ENCODE measurements at regions not wholly inside any gene's neighbourhood (a gene's known extent, or its start where the extent isn't known, plus 50 kb on each side); places are given as distances from the start of the nearest gene placed in this dataset.
"Not testable (repeated sequence)": the region's sequence is repeated elsewhere in the genome, so short reads cannot be mapped to it uniquely, and the experiment has no call there.

DNA sequence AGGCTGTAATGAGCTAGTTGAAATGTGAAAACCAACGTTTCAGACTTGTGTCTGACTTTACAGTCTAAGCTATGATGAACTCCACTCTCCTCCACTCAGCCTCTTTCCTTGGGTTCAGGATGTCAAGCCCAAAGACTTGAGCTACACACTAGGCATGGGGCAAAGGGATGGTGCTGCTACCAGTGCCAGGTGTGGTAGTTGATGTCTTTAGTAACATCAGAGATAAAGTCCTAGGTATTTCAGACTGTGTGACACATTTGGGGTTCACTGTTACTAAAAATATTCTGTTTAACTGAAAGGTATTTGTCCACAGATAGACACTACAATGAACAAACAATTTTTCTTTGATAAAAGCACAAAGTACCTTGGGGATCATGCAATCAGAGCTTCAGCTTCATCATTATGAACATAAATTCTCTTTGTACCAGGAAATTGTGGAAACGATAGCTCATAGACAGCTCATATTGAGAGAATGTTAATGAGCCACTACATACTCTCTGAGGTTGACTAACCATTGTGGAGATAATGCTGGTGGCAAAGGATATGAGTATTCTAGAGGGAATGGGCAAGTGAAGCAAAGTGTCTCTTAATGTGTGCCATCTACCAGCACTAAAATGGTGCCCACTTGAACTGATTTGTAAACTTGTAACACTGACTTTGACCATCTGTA is 253.7 kb upstream of the THUMPD2 start:
- no peak for ATAC-seq (ENCODE audit: low read depth)
- intact Hi-C loops (cut with micrococcal nuclease) = no loop called here
- ChIA-PET POLR2A (no interaction called here), CTCF (no interaction called here)
- no peaks in the 10 kb centered on the region for H3K27me3 Mint-ChIP-seq
- no peaks in the 10 kb centered on the region for H3K36me3 Mint-ChIP-seq (ENCODE audit: low read depth)
- no peak for DNase-seq
- no peak overlapping the region for H3K27ac Mint-ChIP-seq
- TF ChIP-seq, protein P1, sequence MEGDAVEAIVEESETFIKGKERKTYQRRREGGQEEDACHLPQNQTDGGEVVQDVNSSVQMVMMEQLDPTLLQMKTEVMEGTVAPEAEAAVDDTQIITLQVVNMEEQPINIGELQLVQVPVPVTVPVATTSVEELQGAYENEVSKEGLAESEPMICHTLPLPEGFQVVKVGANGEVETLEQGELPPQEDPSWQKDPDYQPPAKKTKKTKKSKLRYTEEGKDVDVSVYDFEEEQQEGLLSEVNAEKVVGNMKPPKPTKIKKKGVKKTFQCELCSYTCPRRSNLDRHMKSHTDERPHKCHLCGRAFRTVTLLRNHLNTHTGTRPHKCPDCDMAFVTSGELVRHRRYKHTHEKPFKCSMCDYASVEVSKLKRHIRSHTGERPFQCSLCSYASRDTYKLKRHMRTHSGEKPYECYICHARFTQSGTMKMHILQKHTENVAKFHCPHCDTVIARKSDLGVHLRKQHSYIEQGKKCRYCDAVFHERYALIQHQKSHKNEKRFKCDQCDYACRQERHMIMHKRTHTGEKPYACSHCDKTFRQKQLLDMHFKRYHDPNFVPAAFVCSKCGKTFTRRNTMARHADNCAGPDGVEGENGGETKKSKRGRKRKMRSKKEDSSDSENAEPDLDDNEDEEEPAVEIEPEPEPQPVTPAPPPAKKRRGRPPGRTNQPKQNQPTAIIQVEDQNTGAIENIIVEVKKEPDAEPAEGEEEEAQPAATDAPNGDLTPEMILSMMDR (IDR thresholded peaks at IDR 0.05) = no peak
- peaks cover 7% of the 10 kb centered on the region for H3K4me1 Mint-ChIP-seq
- no peak overlapping the region for H3K4me3 Mint-ChIP-seq
- H3K9me3 Mint-ChIP-seq = peaks cover 2% of the 10 kb centered on the region

DNA sequence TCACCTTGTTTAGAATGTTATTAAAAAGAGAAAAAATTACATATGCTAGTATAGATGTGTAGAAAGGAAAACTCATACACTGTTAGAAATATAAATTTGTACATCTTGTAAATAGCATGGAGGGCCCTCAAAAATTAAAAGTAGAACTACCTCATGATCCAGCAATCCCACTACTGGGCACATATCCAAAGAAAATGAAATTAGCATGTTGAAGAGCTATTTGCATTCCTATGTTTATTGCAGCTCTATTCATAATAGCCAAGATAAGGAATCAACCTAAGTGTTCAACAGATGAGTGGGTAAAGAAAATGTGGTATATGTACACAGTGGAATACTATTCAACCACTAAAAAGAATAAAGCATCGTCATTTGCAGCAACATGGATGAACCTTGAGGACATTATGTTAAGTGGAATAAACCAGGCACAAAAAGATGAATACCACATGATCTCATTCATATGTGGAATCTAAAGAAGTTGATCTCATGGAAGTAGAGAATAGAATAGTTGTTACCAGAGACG is 251.5 kb upstream of the THUMPD2 start:
- no peaks in the 10 kb centered on the region for H3K36me3 Mint-ChIP-seq (ENCODE audit: low read depth)
- peaks cover 7% of the 10 kb centered on the region for H3K4me1 Mint-ChIP-seq
- TF ChIP-seq, protein P1 (IDR thresholded peaks at IDR 0.05) = no peak
- POLR2A ChIA-PET = no interaction called here
- no peak overlapping the region for H3K4me3 Mint-ChIP-seq
- DNase-seq = no peak
- H3K9me3 Mint-ChIP-seq = peaks cover 2% of the 10 kb centered on the region
- CTCF ChIA-PET = no interaction called here
- intact Hi-C loops (cut with micrococcal nuclease) = no loop called here
- no peaks in the 10 kb centered on the region for H3K27me3 Mint-ChIP-seq
- H3K27ac Mint-ChIP-seq = no peak overlapping the region
- ATAC-seq (ENCODE audit: low read depth) = no peak

DNA sequence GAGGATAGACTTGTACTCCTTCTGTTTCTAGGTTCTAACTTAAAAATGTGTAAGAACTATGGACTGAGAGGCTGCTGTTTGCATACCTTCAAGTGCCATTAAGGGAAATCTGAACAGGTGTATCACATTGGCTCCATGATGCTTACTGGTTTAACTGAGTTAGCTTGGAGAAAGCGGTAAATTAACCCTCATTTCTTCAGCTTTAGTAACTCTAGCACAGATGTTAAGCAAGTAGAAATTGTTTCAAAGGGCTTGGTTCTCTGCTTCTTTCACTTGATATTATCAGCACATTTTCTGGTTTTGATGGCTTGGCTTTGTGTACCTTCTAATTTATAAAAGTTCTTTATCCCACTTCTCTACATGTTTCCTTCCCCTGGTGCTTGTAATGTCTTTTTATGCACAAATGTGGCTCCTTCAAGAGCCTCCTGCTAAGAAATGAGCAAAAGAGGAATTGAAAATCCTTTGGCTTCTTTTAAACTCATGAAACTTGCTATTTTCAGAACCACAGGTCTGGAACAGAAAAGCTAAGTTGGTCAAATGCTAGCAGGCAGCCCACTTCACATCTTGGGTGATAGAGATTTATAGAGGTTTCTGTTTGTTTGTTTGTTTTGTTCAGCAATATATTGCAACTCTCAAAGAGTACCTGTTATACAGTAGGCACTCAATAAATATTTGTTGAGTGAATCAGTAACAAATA is 249.9 kb upstream of the THUMPD2 start:
- intact Hi-C loops (cut with micrococcal nuclease) = no loop called here
- no peak for DNase-seq
- H3K36me3 Mint-ChIP-seq (ENCODE audit: low read depth) = no peaks in the 10 kb centered on the region
- H3K27ac Mint-ChIP-seq = no peak overlapping the region
- H3K27me3 Mint-ChIP-seq = no peaks in the 10 kb centered on the region
- no peak overlapping the region for H3K4me3 Mint-ChIP-seq
- peaks cover 7% of the 10 kb centered on the region for H3K4me1 Mint-ChIP-seq
- ChIA-PET CTCF (no interaction called here), POLR2A (no interaction called here)
- TF ChIP-seq, protein P1 (IDR thresholded peaks at IDR 0.05) = no peak
- no peak for ATAC-seq (ENCODE audit: low read depth)
- peaks cover 2% of the 10 kb centered on the region for H3K9me3 Mint-ChIP-seq

DNA sequence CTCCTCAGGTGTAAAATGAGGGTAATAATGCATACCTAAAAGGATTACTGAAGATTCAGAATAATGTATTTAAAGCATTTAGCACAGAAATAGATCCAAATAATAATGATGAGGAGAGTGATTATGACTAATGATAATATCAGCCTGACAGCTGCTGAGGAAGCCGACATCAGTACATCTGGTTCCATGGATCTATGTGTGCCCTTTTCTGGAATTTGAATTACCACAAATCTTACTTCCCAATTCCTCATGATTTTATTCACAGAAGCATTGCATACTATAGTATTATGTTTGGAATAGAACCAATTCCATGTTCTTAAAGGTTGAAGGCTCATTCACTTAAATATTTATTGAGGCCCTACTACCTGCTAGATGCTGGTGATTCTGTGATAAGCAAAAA is 248.9 kb upstream of the THUMPD2 start:
- H3K27ac Mint-ChIP-seq = no peak overlapping the region
- DNase-seq = no peak
- intact Hi-C loops (cut with micrococcal nuclease) = no loop called here
- CTCF ChIA-PET = no interaction called here
- POLR2A ChIA-PET = no interaction called here
- no peaks in the 10 kb centered on the region for H3K36me3 Mint-ChIP-seq (ENCODE audit: low read depth)
- no peak for ATAC-seq (ENCODE audit: low read depth)
- no peaks in the 10 kb centered on the region for H3K27me3 Mint-ChIP-seq
- H3K4me3 Mint-ChIP-seq = no peak overlapping the region
- H3K4me1 Mint-ChIP-seq = peaks cover 7% of the 10 kb centered on the region
- TF ChIP-seq, protein P1 (IDR thresholded peaks at IDR 0.05) = no peak
- H3K9me3 Mint-ChIP-seq = peaks cover 2% of the 10 kb centered on the region

DNA sequence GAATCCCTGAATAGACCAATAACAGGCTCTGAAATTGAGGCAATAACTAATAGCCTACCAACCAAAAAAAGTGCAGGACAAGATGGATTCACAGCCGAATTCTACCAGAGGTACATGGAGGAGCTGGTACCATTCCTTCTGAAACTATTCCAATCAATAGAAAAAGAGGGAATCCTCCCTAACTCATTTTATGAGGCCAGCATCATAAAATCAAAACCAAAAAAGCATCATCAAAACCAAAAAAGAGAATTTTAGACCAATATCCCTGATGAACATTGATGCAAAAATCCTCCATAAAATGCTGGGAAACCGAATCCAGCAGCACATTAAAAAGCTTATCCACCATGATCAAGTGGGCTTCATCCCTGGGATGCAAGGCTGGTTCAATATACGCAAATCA is 246.2 kb upstream of the THUMPD2 start:
- H3K36me3 Mint-ChIP-seq (ENCODE audit: low read depth); POLR2A ChIA-PET; ATAC-seq (ENCODE audit: low read depth); DNase-seq; CTCF ChIA-PET; H3K4me3 Mint-ChIP-seq; H3K27me3 Mint-ChIP-seq; intact Hi-C loops (cut with micrococcal nuclease); H3K27ac Mint-ChIP-seq; H3K4me1 Mint-ChIP-seq: not testable (repeated sequence)
- H3K9me3 Mint-ChIP-seq = peaks cover 17% of the 10 kb centered on the region
